ENCODE measurements at regions not wholly inside any gene's neighbourhood (a gene's known extent, or its start where the extent isn't known, plus 50 kb on each side); places are given as distances from the start of the nearest gene placed in this dataset.

DNA sequence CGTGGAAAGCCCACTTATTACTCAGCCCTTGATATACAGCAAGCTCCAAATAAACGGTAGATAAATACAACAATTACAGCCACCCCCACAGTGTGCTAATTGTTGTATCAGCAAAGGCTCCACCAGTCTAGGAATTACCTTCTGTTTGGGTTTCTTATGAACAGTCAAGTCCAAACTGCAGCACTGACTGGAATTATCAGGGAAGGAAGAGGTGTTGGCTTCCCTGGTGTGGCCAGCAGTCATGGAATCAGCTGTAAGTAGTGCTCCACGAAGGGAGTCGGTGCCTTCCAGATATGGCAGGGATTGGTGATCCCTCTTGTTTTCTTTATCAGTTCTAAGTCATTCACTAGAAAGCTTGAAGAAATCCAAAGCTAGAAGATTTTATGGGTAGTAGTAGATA, 209.1 kb downstream of the SNX19 start:
- no peak for DNase-seq (ENCODE audit: low spot score)
- H3K36me3 ChIP-seq (ENCODE audit: control insufficient read depth in 4 of 4, insufficient read depth in 3 of 4, low read depth in 1 of 4, low read length in 3 of 4) = no peaks in the 10 kb centered on the region
- TF ChIP-seq HNF4G (IDR thresholded peaks at IDR 0.05) (no peak), FOXA2 (IDR thresholded peaks at IDR 0.05) (no peak), FOXA1 (IDR thresholded peaks at IDR 0.05) (no peak), REST (IDR thresholded peaks at IDR 0.05) (no peak), RAD21 (IDR thresholded peaks at IDR 0.05) (no peak)
- TF ChIP-seq, protein P1, sequence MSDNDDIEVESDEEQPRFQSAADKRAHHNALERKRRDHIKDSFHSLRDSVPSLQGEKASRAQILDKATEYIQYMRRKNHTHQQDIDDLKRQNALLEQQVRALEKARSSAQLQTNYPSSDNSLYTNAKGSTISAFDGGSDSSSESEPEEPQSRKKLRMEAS (IDR thresholded peaks at IDR 0.05) = no peak
- WGBS = 75% methylated on average over 4 of the region's 4 CpGs
- H3K4me1 ChIP-seq (ENCODE audit: control insufficient read depth in 4 of 4, insufficient read depth in 4 of 4, low read length in 3 of 4) = no peaks in the 10 kb centered on the region
- H3K27ac ChIP-seq (ENCODE audit: low read depth in 1 of 2, low read length in 2 of 2) = no peak overlapping the region
- peaks cover 0 to 3% (median 0%) of the 10 kb centered on the region in 4 donors for H3K27me3 ChIP-seq (ENCODE audit: control insufficient read depth in 4 of 4, insufficient read depth in 4 of 4, low read length in 3 of 4)
- H3K9ac ChIP-seq (ENCODE audit: low read depth in 1 of 2, low read length in 2 of 2) = no peak overlapping the region
- no peak overlapping the region for H3K4me3 ChIP-seq (ENCODE audit: low read depth in 1 of 3, low read length in 3 of 3)
- H3K9me3 ChIP-seq (ENCODE audit: control insufficient read depth in 4 of 4, low read length in 3 of 4) = no peaks in the 10 kb centered on the region

DNA sequence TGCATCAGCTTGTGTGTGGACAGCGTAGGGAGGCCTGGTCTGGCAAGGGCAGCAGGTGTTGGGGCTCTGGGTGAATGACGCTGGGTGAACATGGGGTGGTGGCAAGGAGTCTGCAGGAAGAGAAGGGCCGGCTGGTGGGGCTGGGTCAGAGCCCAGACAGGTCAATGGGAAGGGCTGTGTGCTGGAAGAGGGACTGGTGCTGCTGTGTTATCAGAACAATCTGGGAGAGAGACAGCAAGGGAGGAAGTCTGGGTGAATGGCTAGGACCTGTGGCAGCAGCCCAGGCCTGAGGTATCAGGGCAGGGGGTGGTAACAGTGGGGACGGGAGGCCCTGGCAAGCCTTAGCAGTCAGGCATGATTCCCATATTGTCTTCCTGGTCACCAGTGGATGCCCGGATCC, 206.7 kb downstream of the SNX19 start:
- Histone ChIP-seq H3K4me3 (ENCODE audit: low read depth in 1 of 3, low read length in 3 of 3) (no peak overlapping the region), H3K27ac (ENCODE audit: low read depth in 1 of 2, low read length in 2 of 2) (no peak overlapping the region), H3K36me3 (ENCODE audit: control insufficient read depth in 4 of 4, insufficient read depth in 3 of 4, low read depth in 1 of 4, low read length in 3 of 4) (no peaks in the 10 kb centered on the region), H3K4me1 (ENCODE audit: control insufficient read depth in 4 of 4, insufficient read depth in 4 of 4, low read length in 3 of 4) (no peaks in the 10 kb centered on the region), H3K27me3 (ENCODE audit: control insufficient read depth in 4 of 4, insufficient read depth in 4 of 4, low read length in 3 of 4) (peaks cover 0 to 3% (median 0%) of the 10 kb centered on the region in 4 donors), H3K9ac (ENCODE audit: low read depth in 1 of 2, low read length in 2 of 2) (no peak overlapping the region), H3K9me3 (ENCODE audit: control insufficient read depth in 4 of 4, low read length in 3 of 4) (no peaks in the 10 kb centered on the region)
- TF ChIP-seq GABPA (IDR thresholded peaks at IDR 0.05 in 1 of 2, conservative IDR thresholded peaks at IDR 0.05 in 1 of 2) (no peak), TAF1 (conservative IDR thresholded peaks at IDR 0.05) (no peak), HNF4A (conservative IDR thresholded peaks at IDR 0.05) (no peak), EGR1 (IDR thresholded peaks at IDR 0.05; ENCODE audit: low read depth in 2 of 2) (no peak), ZBTB33 (IDR thresholded peaks at IDR 0.05) (no peak), HNF4G (IDR thresholded peaks at IDR 0.05) (no peak), NR2F2 (IDR thresholded peaks at IDR 0.05) (no peak), CTCF (IDR thresholded peaks at IDR 0.05; ENCODE audit: low read depth, low read length, missing input control) (no peak), REST (IDR thresholded peaks at IDR 0.05) (no peak), SP1 (IDR thresholded peaks at IDR 0.05) (no peak), YY1 (IDR thresholded peaks at IDR 0.05) (no peak), JUND (IDR thresholded peaks at IDR 0.05) (no peak), RXRA (IDR thresholded peaks at IDR 0.05) (no peak), FOXA1 (IDR thresholded peaks at IDR 0.05) (no peak), RAD21 (IDR thresholded peaks at IDR 0.05) (no peak), FOXA2 (IDR thresholded peaks at IDR 0.05) (no peak)
- TF ChIP-seq, protein P2, sequence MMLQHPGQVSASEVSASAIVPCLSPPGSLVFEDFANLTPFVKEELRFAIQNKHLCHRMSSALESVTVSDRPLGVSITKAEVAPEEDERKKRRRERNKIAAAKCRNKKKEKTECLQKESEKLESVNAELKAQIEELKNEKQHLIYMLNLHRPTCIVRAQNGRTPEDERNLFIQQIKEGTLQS (IDR thresholded peaks at IDR 0.05) = no peak
- TF ChIP-seq, protein P1 (IDR thresholded peaks at IDR 0.05) = no peak
- DNase-seq (ENCODE audit: low spot score) = no peak
- WGBS = 69% methylated on average over 5 of the region's 5 CpGs
